ENCODE measurements at regions not wholly inside any gene's neighbourhood (a gene's known extent, or its start where the extent isn't known, plus 50 kb on each side); places are given as distances from the start of the nearest gene placed in this dataset.

DNA sequence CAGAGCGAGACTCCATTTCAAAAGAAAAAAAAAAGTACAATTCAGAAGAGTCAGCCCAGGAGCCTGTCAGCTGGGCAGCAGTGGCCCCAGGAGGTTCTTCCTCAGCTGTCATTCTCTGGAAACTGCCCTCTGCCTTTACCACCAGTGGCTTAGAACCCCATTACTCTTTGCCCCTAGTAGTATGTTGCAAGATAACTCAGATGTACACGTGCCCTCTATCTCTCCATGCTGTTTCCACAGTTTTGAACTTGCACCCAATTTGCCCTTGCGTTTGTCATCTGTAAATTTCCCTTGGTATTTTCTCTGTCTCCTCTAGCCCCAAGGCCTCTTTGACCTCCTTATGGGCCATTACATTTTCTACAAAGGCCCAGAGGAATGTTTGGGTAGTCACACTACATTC lies 56.7 kb upstream of the PRKAR2B start:
- TF ChIP-seq, protein P1, sequence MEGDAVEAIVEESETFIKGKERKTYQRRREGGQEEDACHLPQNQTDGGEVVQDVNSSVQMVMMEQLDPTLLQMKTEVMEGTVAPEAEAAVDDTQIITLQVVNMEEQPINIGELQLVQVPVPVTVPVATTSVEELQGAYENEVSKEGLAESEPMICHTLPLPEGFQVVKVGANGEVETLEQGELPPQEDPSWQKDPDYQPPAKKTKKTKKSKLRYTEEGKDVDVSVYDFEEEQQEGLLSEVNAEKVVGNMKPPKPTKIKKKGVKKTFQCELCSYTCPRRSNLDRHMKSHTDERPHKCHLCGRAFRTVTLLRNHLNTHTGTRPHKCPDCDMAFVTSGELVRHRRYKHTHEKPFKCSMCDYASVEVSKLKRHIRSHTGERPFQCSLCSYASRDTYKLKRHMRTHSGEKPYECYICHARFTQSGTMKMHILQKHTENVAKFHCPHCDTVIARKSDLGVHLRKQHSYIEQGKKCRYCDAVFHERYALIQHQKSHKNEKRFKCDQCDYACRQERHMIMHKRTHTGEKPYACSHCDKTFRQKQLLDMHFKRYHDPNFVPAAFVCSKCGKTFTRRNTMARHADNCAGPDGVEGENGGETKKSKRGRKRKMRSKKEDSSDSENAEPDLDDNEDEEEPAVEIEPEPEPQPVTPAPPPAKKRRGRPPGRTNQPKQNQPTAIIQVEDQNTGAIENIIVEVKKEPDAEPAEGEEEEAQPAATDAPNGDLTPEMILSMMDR (IDR thresholded peaks at IDR 0.05; ENCODE audit: borderline replicate concordance, control extremely low read depth, extremely low read depth, insufficient read depth, missing control alignments) = no peak
- DNase-seq (ENCODE audit: low spot score) = no peak
- in situ Hi-C loops (cut with MboI; ENCODE audit: low sequenced_read_pairs, unreplicated experiment) = no loop called here

DNA sequence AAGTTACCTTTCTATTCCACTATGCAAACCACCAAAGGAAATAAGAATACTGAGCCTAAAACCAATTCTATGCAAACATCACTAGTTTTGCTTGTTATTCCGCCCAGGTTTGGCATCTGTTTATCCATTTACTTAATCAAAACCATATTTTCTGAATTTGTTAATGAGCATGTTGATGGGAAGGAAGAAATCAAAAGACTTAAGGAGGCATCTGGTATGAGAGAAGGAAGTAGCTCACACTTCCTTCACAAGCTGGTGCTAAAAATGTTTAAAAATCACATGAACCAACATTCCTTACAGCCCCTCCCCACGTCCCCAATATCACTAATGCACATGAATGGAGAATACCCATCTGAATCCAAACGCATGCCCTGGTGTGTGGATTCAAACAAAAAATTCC lies 52.0 kb upstream of the PRKAR2B start:
- TF ChIP-seq, protein P1 (IDR thresholded peaks at IDR 0.05; ENCODE audit: borderline replicate concordance, control extremely low read depth, extremely low read depth, insufficient read depth, missing control alignments) = no peak
- no peak for DNase-seq (ENCODE audit: low spot score)
- in situ Hi-C loops (cut with MboI; ENCODE audit: low sequenced_read_pairs, unreplicated experiment) = no loop called here
